IMR-90 (cell line): ENCODE measurements at regions not wholly inside any gene's neighbourhood (a gene's known extent, or its start where the extent isn't known, plus 50 kb on each side); places are given as distances from the start of the nearest gene placed in this dataset.

Experiments
- ATAC-seq: fragments of 200-7000 bp; cut with Tn5 transposase; 2 replicates; pipeline ENCODE4 v1.9.1; 2020; ENCODE audit warnings: low read depth, mild to moderate bottlenecking, moderate library complexity
- BruUV-seq: library from RNA; stranded (reverse); fragments of 400-500 nt; replicated peaks from 2 replicates; lab custom pipeline; 2021; lab: Mats Ljungman, UMichigan
- CTCF ChIA-PET: fragments of 300-600 bp; formaldehyde crosslinking; extraction: SDS; loops from one replicate; lab custom pipeline; 2021; ENCODE audit warnings: antibody characterized with exemption; lab: Yijun Ruan, JAX
- POLR2A ChIA-PET: fragments of 300-600 bp; sonication (Branson Sonifier 250); formaldehyde crosslinking; loops from one replicate; lab custom pipeline; 2022; ENCODE audit warnings: antibody characterized with exemption; ENCODE audit not compliant: unreplicated experiment; lab: Charles Lee
- DNase-seq: peaks from one replicate; pipeline ENCODE4 v3.0.0; 2013
- H2AFZ ChIP-seq: replicated peaks from 2 replicates; pipeline ENCODE3; 2013; ENCODE audit warnings: low read length, mild to moderate bottlenecking; ENCODE audit not compliant: poor library complexity
- H2AK5ac ChIP-seq: 2 replicates; pipeline ENCODE4 v1.6.1; 2013; ENCODE audit warnings: low read depth, low read length, inconsistent platforms
- H2AK9ac ChIP-seq: replicated peaks from 2 replicates; pipeline ENCODE3; 2013; ENCODE audit warnings: mild to moderate bottlenecking, low read depth, low read length, moderate library complexity; ENCODE audit not compliant: poor library complexity
- H2BK120ac ChIP-seq: 2 replicates; pipeline ENCODE4 v1.6.1; 2013; ENCODE audit warnings: low read depth, low read length, inconsistent platforms
- H2BK15ac ChIP-seq: 3 replicates; pipeline ENCODE4 v1.6.1; 2013; ENCODE audit warnings: low read depth, low read length, inconsistent platforms
- H2BK20ac ChIP-seq: 2 replicates; pipeline ENCODE4 v1.6.1; 2013; ENCODE audit warnings: low read depth, mild to moderate bottlenecking, inconsistent platforms, low read length, moderate library complexity
- H2BK5ac ChIP-seq: 2 replicates; pipeline ENCODE4 v1.6.1; 2013; ENCODE audit warnings: mild to moderate bottlenecking, low read depth, low read length, inconsistent platforms; ENCODE audit not compliant: poor library complexity, severe bottlenecking
- H3K14ac ChIP-seq: replicated peaks from 2 replicates; pipeline ENCODE4 v1.6.1; 2013; ENCODE audit warnings: low read depth, low read length, inconsistent platforms
- H3K18ac ChIP-seq: 2 replicates; pipeline ENCODE4 v1.6.1; 2013; ENCODE audit warnings: low read depth, low read length, control low read depth
- H3K23ac ChIP-seq: 2 replicates; pipeline ENCODE4 v1.6.1; 2013; ENCODE audit warnings: low read depth, low read length, inconsistent platforms
- H3K27ac ChIP-seq: 2 replicates; pipeline ENCODE4 v1.5.1; 2013; ENCODE audit warnings: mild to moderate bottlenecking, control low read depth, low read length; ENCODE audit not compliant: insufficient read depth
- H3K27me3 ChIP-seq: 2 replicates; pipeline ENCODE4 v1.6.1; 2013; ENCODE audit warnings: low read length; ENCODE audit not compliant: control insufficient read depth, insufficient read depth
- H3K36me3 ChIP-seq: 2 replicates; pipeline ENCODE4 v1.6.1; 2013; ENCODE audit warnings: low read length, mixed read lengths; ENCODE audit not compliant: control insufficient read depth, insufficient read depth
- H3K4ac ChIP-seq: 2 replicates; pipeline ENCODE4 v1.6.1; 2013; ENCODE audit warnings: low read depth, low read length, inconsistent platforms
- H3K4me1 ChIP-seq: 2 replicates; pipeline ENCODE4 v1.6.1; 2013; ENCODE audit warnings: low read length, mixed read lengths; ENCODE audit not compliant: control insufficient read depth, insufficient read depth
- H3K4me2 ChIP-seq: 2 replicates; pipeline ENCODE4 v1.6.1; 2013; ENCODE audit warnings: low read depth, mild to moderate bottlenecking, control low read depth, low read length, moderate library complexity
- H3K4me3 ChIP-seq: 2 replicates; pipeline ENCODE4 v1.5.1; 2013; ENCODE audit warnings: low read depth, mild to moderate bottlenecking, control low read depth, low read length, moderate library complexity; ENCODE audit not compliant: insufficient read depth
- H3K56ac ChIP-seq: 2 replicates; pipeline ENCODE4 v1.6.1; 2013; ENCODE audit warnings: low read length, inconsistent platforms; ENCODE audit not compliant: insufficient read depth; ENCODE audit errors: extremely low read depth
- H3K79me1 ChIP-seq, 2 experiments: 2 replicates each; pipeline ENCODE4 v1.6.1; 2013; ENCODE audit warnings: low read length in 2 of 2, inconsistent platforms in 1 of 2, low read depth in 1 of 2
- H3K9ac ChIP-seq: 2 replicates; pipeline ENCODE4 v1.6.1; 2013; ENCODE audit warnings: low read depth, low read length, control low read depth
- H3K9me1 ChIP-seq: 2 replicates; pipeline ENCODE4 v1.6.1; 2013; ENCODE audit warnings: low read length, inconsistent platforms; ENCODE audit not compliant: insufficient read depth
- H3K9me3 ChIP-seq: 2 replicates; pipeline ENCODE4 v1.6.1; 2013; ENCODE audit warnings: low read length; ENCODE audit not compliant: control insufficient read depth, insufficient read depth
- H4K20me1 ChIP-seq: 2 replicates; pipeline ENCODE4 v1.6.1; 2013; ENCODE audit warnings: low read length, inconsistent platforms; ENCODE audit not compliant: insufficient read depth
- H4K5ac ChIP-seq: 2 replicates; pipeline ENCODE4 v1.6.1; 2013; ENCODE audit warnings: mild to moderate bottlenecking, low read depth, low read length, control low read depth
- H4K8ac ChIP-seq, 2 experiments: 2 replicates each; pipeline ENCODE4 v1.6.1; 2013; ENCODE audit warnings: low read depth in 2 of 2, low read length in 2 of 2, control low read depth in 1 of 2, inconsistent platforms in 1 of 2
- H4K91ac ChIP-seq: 2 replicates; pipeline ENCODE4 v1.6.1; 2013; ENCODE audit warnings: low read depth, low read length, inconsistent platforms; ENCODE audit not compliant: insufficient read depth
- CEBPB ChIP-seq: IDR thresholded peaks from 2 replicates; pipeline ENCODE4 v1.6.1; 2012; ENCODE audit warnings: low read depth, low read length, improper control_type of control experiment
- FOS ChIP-seq: fragments of 150-350 bp; IDR thresholded peaks from 2 replicates; pipeline ENCODE4 v1.6.1; 2016; ENCODE audit warnings: low read depth, low read length
- NFE2L2 ChIP-seq: fragments of 150-350 bp; IDR thresholded peaks from 2 replicates; pipeline ENCODE4 v1.6.1; 2016; ENCODE audit warnings: low read depth, mild to moderate bottlenecking, low read length
- RFX5 ChIP-seq: IDR thresholded peaks from 2 replicates; pipeline ENCODE4 v1.8.0; 2012; ENCODE audit warnings: low read depth, mild to moderate bottlenecking, low read length, moderate library complexity
- WGBS, 2 experiments: methylation state at CpG; one replicate each; pipeline versions ENCODE4 v1.1.5 to v1.1.7; 2013; ENCODE audit warnings: missing lambda C conversion rate in 2 of 2; ENCODE audit not compliant: insufficient read length in 1 of 2; ENCODE audit errors: extremely low coverage in 2 of 2; 5-methylcytosine and 5-hydroxymethylcytosine counted together
- dilution Hi-C: fragments of 300-500 bp; cut with HindIII; formaldehyde crosslinking; loops from one replicate; pipeline ENCODE4 v1.14.3; 2018; ENCODE audit warnings: low sequenced_read_pairs; ENCODE audit not compliant: unreplicated experiment
- in situ Hi-C: fragments of 300-500 bp; cut with MboI; formaldehyde crosslinking; loops from 3 replicates; pipeline ENCODE4 v1.14.3; 2019; ENCODE audit warnings: low sequenced_read_pairs, inconsistent platforms, mixed read lengths
- intact Hi-C: fragments of 100-400 bp; cut with micrococcal nuclease; formaldehyde crosslinking; loops from 2 replicates; pipeline ENCODE4 v1.10.0; 2022
- TF ChIP-seq, protein P1 (sequence below): fragments of 150-350 bp; IDR thresholded peaks from 2 replicates; pipeline ENCODE4 v1.6.1; 2016; ENCODE audit warnings: low read depth, mild to moderate bottlenecking, low read length, moderate library complexity, borderline replicate concordance

DNA sequence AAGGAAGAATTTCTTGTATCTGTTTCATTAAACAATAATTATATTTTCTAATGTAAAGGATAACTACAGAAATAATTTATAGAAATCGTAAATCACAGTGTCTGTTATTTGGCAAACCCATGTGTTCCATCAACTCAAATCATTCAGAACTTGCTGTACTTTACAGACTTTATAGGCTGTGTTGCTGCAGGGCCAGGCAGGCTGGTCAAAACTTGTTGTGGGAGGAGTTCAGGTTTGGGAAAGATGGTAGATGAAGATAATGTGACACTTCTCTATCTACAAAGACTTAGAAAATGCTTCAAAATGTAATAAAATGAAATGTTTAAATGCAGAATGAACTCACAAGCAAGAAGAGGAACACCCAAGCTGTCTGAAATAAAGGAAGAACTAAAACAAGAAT is 183.4 kb downstream of the SEMA6D start:
- H3K4me1 ChIP-seq = no peaks in the 10 kb centered on the region
- no TSS peak for BruUV-seq
- H3K18ac ChIP-seq = no peak overlapping the region
- H3K23ac ChIP-seq = no peak overlapping the region
- H3K4ac ChIP-seq = no peak overlapping the region
- DNase-seq = no peak
- no peaks in the 10 kb centered on the region for H3K9me1 ChIP-seq
- no peak overlapping the region for H3K27ac ChIP-seq
- no peak overlapping the region for H4K8ac ChIP-seq
- no peak overlapping the region for H3K9ac ChIP-seq
- no peaks in the 10 kb centered on the region for H4K20me1 ChIP-seq
- ChIA-PET CTCF (no interaction called here), POLR2A (no interaction called here)
- dilution Hi-C loops (no loop called here), intact Hi-C loops (no loop called here), in situ Hi-C loops (no loop called here)
- no peak for ATAC-seq
- H2BK120ac ChIP-seq = no peak overlapping the region
- no peak overlapping the region for H2AK9ac ChIP-seq
- H3K36me3 ChIP-seq = no peaks in the 10 kb centered on the region
- no peak overlapping the region for H2BK5ac ChIP-seq
- H4K5ac ChIP-seq = no peak overlapping the region
- no CpG with 5 or more reads among the region's 1 CpG for WGBS, 2 experiments
- no peaks in the 10 kb centered on the region for H3K27me3 ChIP-seq
- H4K91ac ChIP-seq = no peak overlapping the region
- H2AFZ ChIP-seq = no peak overlapping the region
- H2BK20ac ChIP-seq = no peak overlapping the region
- TF ChIP-seq, protein P1, sequence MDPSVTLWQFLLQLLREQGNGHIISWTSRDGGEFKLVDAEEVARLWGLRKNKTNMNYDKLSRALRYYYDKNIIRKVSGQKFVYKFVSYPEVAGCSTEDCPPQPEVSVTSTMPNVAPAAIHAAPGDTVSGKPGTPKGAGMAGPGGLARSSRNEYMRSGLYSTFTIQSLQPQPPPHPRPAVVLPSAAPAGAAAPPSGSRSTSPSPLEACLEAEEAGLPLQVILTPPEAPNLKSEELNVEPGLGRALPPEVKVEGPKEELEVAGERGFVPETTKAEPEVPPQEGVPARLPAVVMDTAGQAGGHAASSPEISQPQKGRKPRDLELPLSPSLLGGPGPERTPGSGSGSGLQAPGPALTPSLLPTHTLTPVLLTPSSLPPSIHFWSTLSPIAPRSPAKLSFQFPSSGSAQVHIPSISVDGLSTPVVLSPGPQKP = no peak
- TF ChIP-seq FOS = no peak
- TF ChIP-seq RFX5 = no peak
- TF ChIP-seq CEBPB = no peak
- TF ChIP-seq NFE2L2 = no peak
- H3K4me3 ChIP-seq = no peak overlapping the region
- H3K56ac ChIP-seq = no peak overlapping the region
- no peaks in the 10 kb centered on the region for H3K79me1 ChIP-seq
- no peak overlapping the region for H3K4me2 ChIP-seq
- H3K9me3 ChIP-seq = peaks cover 4% of the 10 kb centered on the region; the same call in 1 of the 2 replicates
- H2BK15ac ChIP-seq = no peak overlapping the region
- H2AK5ac ChIP-seq = no peak overlapping the region
- H3K14ac ChIP-seq = no peak overlapping the region
